ENCODE measurements at regions not wholly inside any gene's neighbourhood (a gene's known extent, or its start where the extent isn't known, plus 50 kb on each side); places are given as distances from the start of the nearest gene placed in this dataset.

DNA sequence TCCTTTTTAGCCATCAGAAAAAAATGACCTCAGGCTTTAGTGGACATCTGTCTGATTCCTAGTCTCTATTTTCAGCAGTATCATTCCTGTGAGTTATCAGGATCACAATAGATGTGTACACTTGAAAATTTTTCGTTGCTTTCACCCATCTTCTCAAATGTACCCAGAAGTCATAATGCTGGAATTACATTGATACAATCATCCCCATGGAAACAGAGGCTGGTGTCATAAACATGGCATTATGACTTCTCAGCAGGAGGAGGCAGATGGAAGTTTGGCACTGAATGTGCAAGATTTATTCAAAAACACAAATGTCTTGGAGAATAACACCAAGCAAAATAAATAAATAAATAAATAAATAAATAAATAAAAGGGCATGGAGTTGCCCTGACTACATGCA lies 292.5 kb downstream of the PHKB start:
- in situ Hi-C loops (cut with MboI; ENCODE audit: low sequenced_read_pairs in 4 of 4) (no loop called here), intact Hi-C loops (cut with DNase I; ENCODE audit: low total_unique reads) (loop anchor here (1.0 kb wide), 1 partner anchor 11 kb away; no protein-coding TSS in a partner anchor)
- DNase-seq = no peak
- no peak for ATAC-seq
- TF ChIP-seq POLR2A (IDR thresholded peaks at IDR 0.05) = no peak
- Histone ChIP-seq H3K36me3 (no peaks in the 10 kb centered on the region), H3K27me3 (no peaks in the 10 kb centered on the region), H3K4me1 (no peaks in the 10 kb centered on the region), H3K4me3 (no peak overlapping the region), H3K9me3 (no peaks in the 10 kb centered on the region), H3K27ac (no peak overlapping the region)

Data from gastrocnemius medialis (tissue), 4 donors.